Heart left ventricle (tissue), 16 donors: ENCODE measurements at regions not wholly inside any gene's neighbourhood (a gene's known extent, or its start where the extent isn't known, plus 50 kb on each side); places are given as distances from the start of the nearest gene placed in this dataset.
"Not testable (repeated sequence)": the region's sequence is repeated elsewhere in the genome, so short reads cannot be mapped to it uniquely, and the experiment has no call there.

ENCODE experiments used
- ATAC-seq, 4 donors: fragments of 200-7000 bp; cut with Tn5 transposase; one replicate each; pipeline ENCODE4 v1.9.1; 2020 to 2022; ENCODE audit warnings: moderate library complexity in 4 of 4, mild to moderate bottlenecking in 3 of 4, moderate number of reproducible peaks in 1 of 4
- DNase-seq, 5 donors: peaks; one replicate each; pipeline ENCODE4 v3.0.0-alpha.2; 2020
- H3K27ac ChIP-seq, 12 donors: fragments of 200-600 bp; sonication (generic) in 4 of 12; one replicate each; pipeline versions ENCODE4 v1.5.0 to v1.8.0; 2016 to 2022; ENCODE audit warnings: mild to moderate bottlenecking in 2 of 12
- H3K27me3 ChIP-seq, 9 donors: fragments of 200-600 bp; sonication (generic) in 2 of 9; one replicate each; pipeline versions ENCODE4 v1.5.1 to v1.8.0; 2016 to 2022; ENCODE audit warnings: mild to moderate bottlenecking in 3 of 9
- H3K36me3 ChIP-seq, 9 donors: fragments of 200-600 bp; sonication (generic) in 2 of 9; one replicate each; pipeline versions ENCODE4 v1.5.0 to v1.8.0; 2018 to 2022; ENCODE audit warnings: mild to moderate bottlenecking in 2 of 9
- H3K4me1 ChIP-seq, 12 donors: fragments of 200-600 bp; sonication (generic) in 4 of 12; one replicate each; pipeline versions ENCODE4 v1.5.0 to v1.8.0; 2016 to 2022; ENCODE audit warnings: mild to moderate bottlenecking in 3 of 12
- H3K4me3 ChIP-seq, 12 donors: fragments of 200-600 bp; sonication (generic) in 4 of 12; one replicate each; pipeline versions ENCODE4 v1.5.0 to v1.8.0; 2017 to 2022; ENCODE audit warnings: mild to moderate bottlenecking in 9 of 12, moderate library complexity in 4 of 12
- H3K9me3 ChIP-seq, 12 donors: fragments of 200-600 bp; sonication (generic) in 4 of 12; one replicate each; pipeline versions ENCODE4 v1.5.0 to v1.8.0; 2016 to 2022; ENCODE audit warnings: mild to moderate bottlenecking in 1 of 12
- CTCF ChIP-seq, 12 donors: fragments of 200-600 bp; sonication (generic) in 4 of 12; IDR thresholded peaks; one replicate each; pipeline versions ENCODE4 v1.5.0 to v1.8.0; 2018 to 2022; ENCODE audit warnings: antibody characterized with exemption in 12 of 12, mild to moderate bottlenecking in 5 of 12
- POLR2A ChIP-seq, 2 donors: fragments of 450-650 bp; IDR thresholded peaks; one replicate each; pipeline ENCODE4 v1.6.1; 2017; ENCODE audit warnings: antibody characterized with exemption in 2 of 2, mild to moderate bottlenecking in 2 of 2, moderate library complexity in 2 of 2
- WGBS, 4 donors: extraction: QIAGEN DNeasy Blood & Tissue Kit in 2 of 4; methylation state at CpG; one replicate each; pipeline versions ENCODE4 v1.1.5 to v1.1.7; 2013 to 2018; 5-methylcytosine and 5-hydroxymethylcytosine counted together
- intact Hi-C, 10 donors: fragments of 100-400 bp; cut with DNase I; formaldehyde crosslinking; loops; one replicate each; pipeline versions ENCODE4 v1.11.1 to v1.14.2; 2022
- donor health status: ischemic (EF 13 %, LVEDD 7.1; RV severe dilation, severe dysfunction).
- donor health status: healthy with polysubstance abuse.
- donor health status: DM: no; HTN: yes; CAD: no.
- donor health status: DM: no; HTN: no; CAD: no.
- donor health status: ischemic (EF 25% LVEDD 6.9; RV normal size, moderate dysfunction).
- donor health status: ischemic (EF 25% LVEDD 5.7; RV mildly dilated, moderate dysfunction).
- donor health status: healthy.
- donor health status: DM: yes; HTN: yes; CAD: no.
- donor health status: ischemic (EF 35%, LVEDD 5.7; RV mildly dilated, moderate dysfunction).
- donor health status: nonischemic (EF 11% LVEDD 7.7; RV severe dilation, severe dysfunction).
- donor health status: DM: yes; HTN: yes; CAD: no.
- donor health status: PGD.
- donor health status: ischemic (EF 29% LVEDD 5.4; RV normal size, mild dysfunction).
- donor health status: nonischemic (EF 23%, LVEDD 6.1; RV moderate dilation, normal function).

DNA sequence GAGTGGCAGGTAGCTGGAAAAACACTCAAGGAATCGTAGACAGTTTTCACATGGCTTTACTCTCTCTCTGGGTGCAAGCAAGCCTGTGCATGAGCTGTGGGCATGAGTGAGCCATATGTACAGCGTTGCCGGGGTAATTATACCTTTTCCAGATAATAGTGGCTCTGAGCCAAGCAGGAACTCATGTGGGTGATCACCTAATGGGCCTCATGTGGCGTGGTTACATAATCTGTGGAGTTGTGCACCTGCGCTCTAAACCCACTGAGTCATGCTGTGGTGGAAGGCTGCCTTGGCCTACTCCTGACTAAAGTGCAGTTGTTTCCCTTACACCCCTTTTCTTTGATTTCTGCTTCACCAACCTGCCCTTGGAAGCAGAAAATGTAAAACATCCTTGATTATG, 1564.5 kb upstream of the PCDH10 start:
- H3K36me3 ChIP-seq = no peaks in the 10 kb centered on the region
- H3K4me3 ChIP-seq = no peak overlapping the region
- intact Hi-C loops = no loop called here
- TF ChIP-seq CTCF (IDR thresholded peaks at IDR 0.05) = no peak
- no peak for TF ChIP-seq POLR2A (IDR thresholded peaks at IDR 0.05)
- H3K9me3 ChIP-seq = peaks cover 0 to 8% (median 0%) of the 10 kb centered on the region in 12 donors
- no peaks in the 10 kb centered on the region for H3K27me3 ChIP-seq
- ATAC-seq = no peak
- 82 to 86% (median 83%) methylated on average over 5 of the region's 5 CpGs for WGBS, 4 donors
- no peaks in the 10 kb centered on the region for H3K4me1 ChIP-seq
- DNase-seq = no peak
- no peak overlapping the region for H3K27ac ChIP-seq

- no peak for DNase-seq
- H3K36me3 ChIP-seq = no peaks in the 10 kb centered on the region
- TF ChIP-seq CTCF (IDR thresholded peaks at IDR 0.05) = no peak
- no peak for TF ChIP-seq POLR2A (IDR thresholded peaks at IDR 0.05)
- no peaks in the 10 kb centered on the region for H3K27me3 ChIP-seq
- peaks cover 0 to 10% (median 0%) of the 10 kb centered on the region in 12 donors for H3K9me3 ChIP-seq
- no peak for ATAC-seq
- no peak overlapping the region for H3K4me3 ChIP-seq
- no peaks in the 10 kb centered on the region for H3K4me1 ChIP-seq
- intact Hi-C loops = no loop called here
- 87 to 95% (median 90%) methylated on average over 2 of the region's 2 CpGs for WGBS, 4 donors
- H3K27ac ChIP-seq = no peak overlapping the region
Measured at GRCh38 chr4:131595140-131595539, 1554.0 kb upstream of the PCDH10 start.

- no peak for ATAC-seq
- H3K36me3 ChIP-seq = no peaks in the 10 kb centered on the region
- no peaks in the 10 kb centered on the region for H3K4me1 ChIP-seq
- no peaks in the 10 kb centered on the region for H3K9me3 ChIP-seq
- WGBS, 4 donors = 0 to 58% (median 52%) methylated on average over 1 of the region's 1 CpG
- no peak overlapping the region for H3K27ac ChIP-seq
- DNase-seq = no peak
- intact Hi-C loops = no loop called here
- no peak overlapping the region for H3K4me3 ChIP-seq
- TF ChIP-seq CTCF (IDR thresholded peaks at IDR 0.05) (no peak), POLR2A (IDR thresholded peaks at IDR 0.05) (no peak)
- no peaks in the 10 kb centered on the region for H3K27me3 ChIP-seq
Measured at GRCh38 chr4:131603705-131604104, 1545.4 kb upstream of the PCDH10 start.

DNA sequence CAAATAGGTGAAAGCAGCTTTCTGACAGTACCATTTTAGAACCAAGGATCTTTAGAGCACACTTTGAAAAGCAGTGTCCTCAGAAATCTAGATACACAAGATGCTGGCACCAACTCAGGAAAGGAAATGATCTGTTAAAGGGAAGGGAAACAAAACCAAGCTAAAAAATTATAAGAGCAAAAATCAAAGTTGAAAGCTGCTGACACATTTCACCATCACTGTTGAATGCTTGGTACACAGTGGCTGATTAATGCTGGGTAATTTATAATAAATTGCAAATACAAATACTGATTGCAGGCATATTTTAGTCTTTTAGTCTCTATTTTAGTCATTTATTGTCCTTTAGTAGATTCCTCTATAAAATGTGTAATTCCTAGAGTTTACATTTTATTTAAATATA, 1540.1 kb upstream of the PCDH10 start:
- Histone ChIP-seq H3K9me3 (no peaks in the 10 kb centered on the region), H3K4me1 (no peaks in the 10 kb centered on the region), H3K4me3 (no peak overlapping the region), H3K27me3 (no peaks in the 10 kb centered on the region), H3K27ac (no peak overlapping the region), H3K36me3 (no peaks in the 10 kb centered on the region)
- intact Hi-C loops = no loop called here
- no peak for TF ChIP-seq POLR2A (IDR thresholded peaks at IDR 0.05)
- no peak for TF ChIP-seq CTCF (IDR thresholded peaks at IDR 0.05)
- DNase-seq = no peak
- ATAC-seq = no peak

GRCh38 chr4:131610517-131610916, 1538.6 kb upstream of the PCDH10 start:
- ATAC-seq, H3K27me3 ChIP-seq, H3K4me3 ChIP-seq, H3K36me3 ChIP-seq, H3K9me3 ChIP-seq, H3K4me1 ChIP-seq, H3K27ac ChIP-seq, DNase-seq, intact Hi-C loops: not testable (repeated sequence)
- WGBS, 4 donors = 23 to 27% (median 24%) methylated on average over 1 of the region's 1 CpG
